ENCODE measurements at regions not wholly inside any gene's neighbourhood (a gene's known extent, or its start where the extent isn't known, plus 50 kb on each side); places are given as distances from the start of the nearest gene placed in this dataset.

DNA sequence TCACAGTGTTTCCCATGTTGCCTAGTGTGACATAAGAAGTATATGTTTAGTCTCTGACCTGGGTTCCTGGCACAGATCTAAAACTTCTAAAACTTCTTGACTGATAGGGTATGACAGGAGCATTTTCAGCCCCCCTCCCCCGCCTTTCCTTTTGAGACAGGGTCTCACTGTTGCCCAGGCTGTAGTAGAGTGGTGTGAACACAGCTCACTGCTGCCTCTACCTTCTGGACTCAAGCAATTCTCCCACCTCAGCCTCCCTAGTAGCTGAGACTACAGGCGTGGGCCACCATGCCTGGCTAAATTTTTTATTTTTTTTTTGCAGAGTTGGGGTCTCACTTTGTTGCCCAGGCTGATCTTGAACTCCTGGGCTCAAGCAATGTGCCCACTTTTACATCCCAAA, 421.1 kb upstream of the RGS6 start:
- TF ChIP-seq, protein P1, sequence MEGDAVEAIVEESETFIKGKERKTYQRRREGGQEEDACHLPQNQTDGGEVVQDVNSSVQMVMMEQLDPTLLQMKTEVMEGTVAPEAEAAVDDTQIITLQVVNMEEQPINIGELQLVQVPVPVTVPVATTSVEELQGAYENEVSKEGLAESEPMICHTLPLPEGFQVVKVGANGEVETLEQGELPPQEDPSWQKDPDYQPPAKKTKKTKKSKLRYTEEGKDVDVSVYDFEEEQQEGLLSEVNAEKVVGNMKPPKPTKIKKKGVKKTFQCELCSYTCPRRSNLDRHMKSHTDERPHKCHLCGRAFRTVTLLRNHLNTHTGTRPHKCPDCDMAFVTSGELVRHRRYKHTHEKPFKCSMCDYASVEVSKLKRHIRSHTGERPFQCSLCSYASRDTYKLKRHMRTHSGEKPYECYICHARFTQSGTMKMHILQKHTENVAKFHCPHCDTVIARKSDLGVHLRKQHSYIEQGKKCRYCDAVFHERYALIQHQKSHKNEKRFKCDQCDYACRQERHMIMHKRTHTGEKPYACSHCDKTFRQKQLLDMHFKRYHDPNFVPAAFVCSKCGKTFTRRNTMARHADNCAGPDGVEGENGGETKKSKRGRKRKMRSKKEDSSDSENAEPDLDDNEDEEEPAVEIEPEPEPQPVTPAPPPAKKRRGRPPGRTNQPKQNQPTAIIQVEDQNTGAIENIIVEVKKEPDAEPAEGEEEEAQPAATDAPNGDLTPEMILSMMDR (IDR thresholded peaks at IDR 0.05; ENCODE audit: low read depth, low read length, missing input control), result no peak
- TF ChIP-seq EGR1 (IDR thresholded peaks at IDR 0.05; ENCODE audit: low read depth in 2 of 2) (no peak), TAF1 (conservative IDR thresholded peaks at IDR 0.05) (no peak), YY1 (IDR thresholded peaks at IDR 0.05) (no peak), SP1 (IDR thresholded peaks at IDR 0.05) (no peak)
- TF ChIP-seq, protein P2, sequence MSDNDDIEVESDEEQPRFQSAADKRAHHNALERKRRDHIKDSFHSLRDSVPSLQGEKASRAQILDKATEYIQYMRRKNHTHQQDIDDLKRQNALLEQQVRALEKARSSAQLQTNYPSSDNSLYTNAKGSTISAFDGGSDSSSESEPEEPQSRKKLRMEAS (IDR thresholded peaks at IDR 0.05), result no peak
